Loucy (cell line): ENCODE measurements at regions not wholly inside any gene's neighbourhood (a gene's known extent, or its start where the extent isn't known, plus 50 kb on each side); places are given as distances from the start of the nearest gene placed in this dataset.

ENCODE experiments used
- EZH2phosphoT487 ChIP-seq: fragments of 200-600 bp; IDR thresholded peaks from 2 replicates; pipeline ENCODE4 v1.6.1; 2018; ENCODE audit warnings: antibody characterized with exemption, mild to moderate bottlenecking, moderate library complexity, borderline replicate concordance
- TF ChIP-seq, protein P1 (sequence below): fragments of 200-600 bp; sonication (generic); conservative IDR thresholded peaks from 2 replicates; pipeline ENCODE4 v1.5.1; 2014; ENCODE audit warnings: mild to moderate bottlenecking, antibody characterized with exemption, low read length

DNA sequence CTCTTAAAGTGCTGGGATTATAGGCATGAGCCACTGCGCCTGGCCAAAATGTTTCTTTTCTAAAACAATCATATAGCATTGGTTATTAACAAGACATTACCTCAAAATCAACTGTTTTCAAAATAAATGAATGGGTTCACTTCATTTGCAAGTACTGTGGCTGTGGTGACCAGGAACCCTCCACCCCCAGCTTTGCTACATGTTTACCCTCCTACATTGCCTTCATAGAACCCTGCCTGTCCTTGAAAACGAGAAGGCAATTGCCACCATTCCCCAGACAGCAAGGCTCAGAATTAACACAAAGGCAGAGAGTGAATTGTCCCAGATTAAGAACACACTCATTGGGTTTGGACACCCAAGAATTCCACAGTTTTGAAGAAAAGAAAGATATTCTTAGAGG, 116.6 kb upstream of the LGSN start:
- TF ChIP-seq EZH2phosphoT487, result no peak
- TF ChIP-seq, protein P1, sequence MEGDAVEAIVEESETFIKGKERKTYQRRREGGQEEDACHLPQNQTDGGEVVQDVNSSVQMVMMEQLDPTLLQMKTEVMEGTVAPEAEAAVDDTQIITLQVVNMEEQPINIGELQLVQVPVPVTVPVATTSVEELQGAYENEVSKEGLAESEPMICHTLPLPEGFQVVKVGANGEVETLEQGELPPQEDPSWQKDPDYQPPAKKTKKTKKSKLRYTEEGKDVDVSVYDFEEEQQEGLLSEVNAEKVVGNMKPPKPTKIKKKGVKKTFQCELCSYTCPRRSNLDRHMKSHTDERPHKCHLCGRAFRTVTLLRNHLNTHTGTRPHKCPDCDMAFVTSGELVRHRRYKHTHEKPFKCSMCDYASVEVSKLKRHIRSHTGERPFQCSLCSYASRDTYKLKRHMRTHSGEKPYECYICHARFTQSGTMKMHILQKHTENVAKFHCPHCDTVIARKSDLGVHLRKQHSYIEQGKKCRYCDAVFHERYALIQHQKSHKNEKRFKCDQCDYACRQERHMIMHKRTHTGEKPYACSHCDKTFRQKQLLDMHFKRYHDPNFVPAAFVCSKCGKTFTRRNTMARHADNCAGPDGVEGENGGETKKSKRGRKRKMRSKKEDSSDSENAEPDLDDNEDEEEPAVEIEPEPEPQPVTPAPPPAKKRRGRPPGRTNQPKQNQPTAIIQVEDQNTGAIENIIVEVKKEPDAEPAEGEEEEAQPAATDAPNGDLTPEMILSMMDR, result no peak
